ENCODE measurements at regions not wholly inside any gene's neighbourhood (a gene's known extent, or its start where the extent isn't known, plus 50 kb on each side); places are given as distances from the start of the nearest gene placed in this dataset.

DNA sequence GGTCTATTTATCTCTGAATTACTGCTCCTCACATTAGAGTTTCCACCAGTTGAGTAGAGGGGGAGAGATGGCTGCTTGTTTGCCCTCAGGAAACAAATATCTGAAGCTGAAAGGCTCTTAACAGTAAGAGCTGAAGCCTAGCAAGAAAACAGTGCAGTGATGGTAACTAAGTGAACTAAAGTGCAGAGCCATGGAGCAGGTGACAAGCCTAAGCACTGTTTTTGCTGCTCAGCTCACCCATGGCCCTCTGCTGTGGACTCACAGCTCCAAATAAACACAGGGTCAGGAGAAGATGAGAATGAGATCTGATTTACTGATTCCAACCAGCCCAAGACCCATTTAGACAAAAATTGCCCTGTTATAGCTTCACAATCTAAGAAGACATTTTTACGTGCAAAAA is 118.4 kb downstream of the ETAA1 start:
- Histone ChIP-seq H3K27me3 (ENCODE audit: control insufficient read depth in 5 of 5, insufficient read depth in 4 of 5, low read length in 5 of 5) (no peaks in the 10 kb centered on the region), H3K9ac (ENCODE audit: low read length in 5 of 5) (no peak overlapping the region), H3K4me3 (ENCODE audit: low read depth in 1 of 5, low read length in 5 of 5) (no peak overlapping the region), H3K4me1 (ENCODE audit: control insufficient read depth in 5 of 5, insufficient read depth in 5 of 5, low read length in 5 of 5) (no peaks in the 10 kb centered on the region), H3K27ac (ENCODE audit: low read depth, low read length) (no peak overlapping the region), H3K9me3 (ENCODE audit: control insufficient read depth in 5 of 5, low read length in 5 of 5) (no peaks in the 10 kb centered on the region), H3K36me3 (ENCODE audit: control insufficient read depth in 5 of 5, insufficient read depth in 5 of 5, low read length in 5 of 5) (no peaks in the 10 kb centered on the region)

DNA sequence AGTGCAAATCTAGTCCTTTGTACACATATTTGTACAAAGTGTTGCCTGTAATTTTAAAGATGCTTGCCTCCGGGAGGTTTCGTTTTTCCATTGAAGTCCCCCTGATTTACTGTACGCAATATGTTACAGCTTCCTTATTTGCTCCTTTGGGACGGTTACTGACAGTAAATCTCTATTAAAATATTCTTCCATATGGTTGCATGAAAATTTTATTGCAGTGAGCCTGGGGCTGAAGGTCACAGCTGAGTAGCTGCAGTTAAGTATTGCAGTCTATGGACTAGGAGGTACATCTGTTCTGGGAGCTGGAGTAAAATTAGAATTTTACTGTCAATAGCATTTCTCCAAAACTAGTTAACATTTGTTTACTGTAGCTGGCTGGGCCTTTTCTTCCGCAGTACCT is 119.2 kb downstream of the ETAA1 start:
- Histone ChIP-seq H3K9ac (ENCODE audit: low read length in 5 of 5) (no peak overlapping the region), H3K4me1 (ENCODE audit: control insufficient read depth in 5 of 5, insufficient read depth in 5 of 5, low read length in 5 of 5) (no peaks in the 10 kb centered on the region), H3K4me3 (ENCODE audit: low read depth in 1 of 5, low read length in 5 of 5) (no peak overlapping the region), H3K27ac (ENCODE audit: low read depth, low read length) (no peak overlapping the region), H3K36me3 (ENCODE audit: control insufficient read depth in 5 of 5, insufficient read depth in 5 of 5, low read length in 5 of 5) (no peaks in the 10 kb centered on the region), H3K27me3 (ENCODE audit: control insufficient read depth in 5 of 5, insufficient read depth in 4 of 5, low read length in 5 of 5) (no peaks in the 10 kb centered on the region), H3K9me3 (ENCODE audit: control insufficient read depth in 5 of 5, low read length in 5 of 5) (no peaks in the 10 kb centered on the region)

DNA sequence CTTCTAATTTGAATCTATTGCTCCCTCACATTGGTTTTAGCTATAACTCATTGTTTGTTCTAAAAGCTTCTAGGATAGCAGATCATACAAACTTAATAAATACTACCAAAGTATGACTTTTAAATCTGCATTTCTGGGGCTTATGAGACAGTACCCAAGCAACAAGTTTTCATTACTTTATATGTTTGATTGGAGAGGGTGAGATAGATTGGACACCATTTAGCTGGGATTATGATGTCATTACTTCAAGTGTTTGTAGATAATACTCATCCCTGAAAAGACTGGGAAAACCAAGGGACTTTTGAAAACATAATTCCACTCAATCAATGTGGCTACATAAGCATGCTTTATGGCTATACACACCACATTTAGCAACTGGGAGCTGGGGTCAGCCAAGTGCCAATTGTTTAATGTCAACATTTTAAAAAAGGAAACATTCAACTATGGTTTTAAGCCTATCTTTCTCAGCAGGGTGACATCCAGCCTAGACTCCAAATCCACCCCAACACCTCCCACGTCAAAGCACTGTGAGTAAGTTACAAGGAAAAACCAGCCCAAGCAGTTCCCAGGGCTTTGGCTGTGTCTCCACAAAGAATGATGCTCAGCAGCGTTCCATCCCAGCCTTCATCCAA is 119.9 kb downstream of the ETAA1 start:
- Histone ChIP-seq H3K36me3 (ENCODE audit: control insufficient read depth in 5 of 5, insufficient read depth in 5 of 5, low read length in 5 of 5) (no peaks in the 10 kb centered on the region), H3K4me3 (ENCODE audit: low read depth in 1 of 5, low read length in 5 of 5) (no peak overlapping the region), H3K27ac (ENCODE audit: low read depth, low read length) (no peak overlapping the region), H3K4me1 (ENCODE audit: control insufficient read depth in 5 of 5, insufficient read depth in 5 of 5, low read length in 5 of 5) (no peaks in the 10 kb centered on the region), H3K9me3 (ENCODE audit: control insufficient read depth in 5 of 5, low read length in 5 of 5) (no peaks in the 10 kb centered on the region), H3K27me3 (ENCODE audit: control insufficient read depth in 5 of 5, insufficient read depth in 4 of 5, low read length in 5 of 5) (no peaks in the 10 kb centered on the region), H3K9ac (ENCODE audit: low read length in 5 of 5) (no peak overlapping the region)

DNA sequence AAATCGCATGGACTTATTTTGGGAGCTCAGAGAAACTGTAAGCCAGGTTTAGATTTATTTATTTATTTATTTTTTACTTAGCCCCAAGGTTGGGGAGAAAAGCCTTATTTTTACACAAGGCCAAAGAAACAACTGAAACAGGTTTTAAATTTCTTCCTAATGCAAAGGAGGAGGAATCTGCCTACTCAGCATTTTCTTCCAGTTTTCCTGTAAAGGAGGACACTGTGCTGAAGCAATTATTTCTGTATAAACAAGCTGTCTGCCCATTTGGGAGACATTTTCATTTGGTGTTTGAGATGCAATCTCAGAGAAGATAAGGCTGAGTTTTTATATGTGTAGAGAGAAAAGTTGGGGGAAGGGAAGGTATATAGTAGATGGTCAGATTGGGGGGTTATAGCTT is 125.0 kb downstream of the ETAA1 start:
- Histone ChIP-seq H3K4me1 (ENCODE audit: control insufficient read depth in 5 of 5, insufficient read depth in 5 of 5, low read length in 5 of 5) (peaks cover 0 to 6% (median 4%) of the 10 kb centered on the region in 5 donors), H3K27me3 (ENCODE audit: control insufficient read depth in 5 of 5, insufficient read depth in 4 of 5, low read length in 5 of 5) (no peaks in the 10 kb centered on the region), H3K36me3 (ENCODE audit: control insufficient read depth in 5 of 5, insufficient read depth in 5 of 5, low read length in 5 of 5) (no peaks in the 10 kb centered on the region), H3K27ac (ENCODE audit: low read depth, low read length) (no peak overlapping the region), H3K9ac (ENCODE audit: low read length in 5 of 5) (no peak overlapping the region), H3K9me3 (ENCODE audit: control insufficient read depth in 5 of 5, low read length in 5 of 5) (no peaks in the 10 kb centered on the region), H3K4me3 (ENCODE audit: low read depth in 1 of 5, low read length in 5 of 5) (no peak overlapping the region)

DNA sequence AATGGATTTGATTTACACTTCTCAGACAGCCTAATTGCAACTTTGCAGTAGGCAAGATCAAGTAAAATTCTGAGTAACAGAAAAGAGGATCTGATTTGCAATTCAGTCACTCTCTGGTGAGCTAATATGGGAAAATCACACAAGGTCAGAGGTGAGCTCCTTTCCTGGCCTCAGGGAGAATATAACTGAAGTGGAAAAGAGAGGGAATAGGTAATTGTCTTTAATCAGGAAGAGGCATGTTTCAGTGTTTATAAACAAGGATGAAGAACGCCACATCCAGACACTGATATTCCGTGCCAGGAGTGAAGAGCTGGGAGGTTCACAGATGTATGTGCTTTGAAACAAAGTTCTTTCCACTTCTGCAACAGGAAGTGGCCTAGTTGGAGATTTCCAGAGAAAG is 127.1 kb downstream of the ETAA1 start:
- Histone ChIP-seq H3K27me3 (ENCODE audit: control insufficient read depth in 5 of 5, insufficient read depth in 4 of 5, low read length in 5 of 5) (no peaks in the 10 kb centered on the region), H3K9ac (ENCODE audit: low read length in 5 of 5) (no peak overlapping the region), H3K9me3 (ENCODE audit: control insufficient read depth in 5 of 5, low read length in 5 of 5) (no peaks in the 10 kb centered on the region), H3K4me3 (ENCODE audit: low read depth in 1 of 5, low read length in 5 of 5) (no peak overlapping the region), H3K4me1 (ENCODE audit: control insufficient read depth in 5 of 5, insufficient read depth in 5 of 5, low read length in 5 of 5) (peaks cover 0 to 6% (median 4%) of the 10 kb centered on the region in 5 donors), H3K36me3 (ENCODE audit: control insufficient read depth in 5 of 5, insufficient read depth in 5 of 5, low read length in 5 of 5) (no peaks in the 10 kb centered on the region), H3K27ac (ENCODE audit: low read depth, low read length) (no peak overlapping the region)

DNA sequence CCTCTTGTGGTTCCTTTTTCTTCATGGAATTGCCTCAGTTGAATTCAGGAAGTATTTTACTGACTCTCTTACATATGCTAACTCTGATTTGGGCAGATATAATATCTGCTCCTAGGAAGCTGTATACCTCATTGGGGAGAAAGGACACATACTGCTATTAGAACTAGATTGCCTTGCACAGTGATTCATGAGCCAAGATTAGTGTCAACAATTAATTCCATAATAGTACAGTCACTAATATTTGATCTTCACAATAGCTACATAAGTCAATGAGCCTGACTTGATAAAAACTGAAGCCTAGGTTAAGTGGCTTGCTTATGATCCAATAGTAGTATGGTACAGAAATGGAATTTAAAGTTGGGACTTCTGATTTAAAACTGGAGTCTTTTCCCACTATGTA is 127.6 kb downstream of the ETAA1 start:
- H3K27ac ChIP-seq (ENCODE audit: low read depth, low read length), result no peak overlapping the region

DNA sequence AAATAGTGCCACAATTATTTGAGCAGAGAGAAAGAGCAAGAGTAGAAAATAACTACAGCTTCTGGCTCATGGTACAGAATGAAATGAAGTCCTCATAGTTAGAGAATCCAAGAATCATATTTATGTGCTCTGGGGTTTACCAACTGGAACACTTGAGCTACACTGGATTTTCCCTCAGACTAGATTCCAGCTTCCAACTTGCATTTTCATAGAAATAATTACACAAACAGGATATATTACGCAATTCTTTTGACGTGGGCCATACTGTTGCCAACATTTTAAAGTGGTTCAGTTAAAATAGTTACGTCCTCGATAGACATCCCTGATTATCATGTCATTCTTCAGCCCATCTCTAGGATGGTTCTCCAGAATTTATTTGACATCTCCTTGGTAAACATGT is 129.2 kb downstream of the ETAA1 start:
- H3K4me3 ChIP-seq (ENCODE audit: low read depth in 1 of 5, low read length in 5 of 5), result no peak overlapping the region
- H3K27ac ChIP-seq (ENCODE audit: low read depth, low read length), result no peak overlapping the region
- H3K9me3 ChIP-seq (ENCODE audit: control insufficient read depth in 5 of 5, low read length in 5 of 5), result no peaks in the 10 kb centered on the region
- H3K4me1 ChIP-seq (ENCODE audit: control insufficient read depth in 5 of 5, insufficient read depth in 5 of 5, low read length in 5 of 5), result peaks cover 0 to 6% (median 4%) of the 10 kb centered on the region in 5 donors
- no peaks in the 10 kb centered on the region for H3K36me3 ChIP-seq (ENCODE audit: control insufficient read depth in 5 of 5, insufficient read depth in 5 of 5, low read length in 5 of 5)
- no peak overlapping the region for H3K9ac ChIP-seq (ENCODE audit: low read length in 5 of 5)
- H3K27me3 ChIP-seq (ENCODE audit: control insufficient read depth in 5 of 5, insufficient read depth in 4 of 5, low read length in 5 of 5), result no peaks in the 10 kb centered on the region

More for the DNA sequence above, 127.6 kb downstream of the ETAA1 start:
- no peaks in the 10 kb centered on the region for H3K36me3 ChIP-seq (ENCODE audit: control insufficient read depth in 5 of 5, insufficient read depth in 5 of 5, low read length in 5 of 5)
- no peak overlapping the region for H3K9ac ChIP-seq (ENCODE audit: low read length in 5 of 5)
- no peak overlapping the region for H3K4me3 ChIP-seq (ENCODE audit: low read depth in 1 of 5, low read length in 5 of 5)
- H3K27me3 ChIP-seq (ENCODE audit: control insufficient read depth in 5 of 5, insufficient read depth in 4 of 5, low read length in 5 of 5), result no peaks in the 10 kb centered on the region
- H3K9me3 ChIP-seq (ENCODE audit: control insufficient read depth in 5 of 5, low read length in 5 of 5), result no peaks in the 10 kb centered on the region
- peaks cover 0 to 6% (median 4%) of the 10 kb centered on the region in 5 donors for H3K4me1 ChIP-seq (ENCODE audit: control insufficient read depth in 5 of 5, insufficient read depth in 5 of 5, low read length in 5 of 5)

DNA sequence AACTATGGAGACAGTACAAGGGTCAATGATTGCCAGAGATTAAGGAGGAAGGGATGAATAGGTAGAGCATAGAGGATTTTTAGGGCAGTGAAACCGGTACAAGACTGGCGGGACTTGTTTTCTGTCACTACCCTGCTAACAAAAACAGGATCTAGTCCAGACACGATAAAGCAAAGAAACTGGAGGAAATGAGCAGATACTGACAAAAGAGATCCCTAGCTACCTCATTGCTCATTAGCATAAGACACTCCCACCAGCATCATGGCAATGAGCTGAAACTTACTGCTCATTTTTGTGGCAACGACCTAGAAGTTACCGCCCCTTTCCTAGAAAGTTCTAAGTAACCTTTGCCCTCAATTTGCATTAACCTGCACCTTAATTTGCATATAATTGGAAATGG is 131.2 kb downstream of the ETAA1 start:
- Histone ChIP-seq H3K4me1 (ENCODE audit: control insufficient read depth in 5 of 5, insufficient read depth in 5 of 5, low read length in 5 of 5) (peaks cover 0 to 6% (median 3%) of the 10 kb centered on the region in 5 donors), H3K9me3 (ENCODE audit: control insufficient read depth in 5 of 5, low read length in 5 of 5) (no peaks in the 10 kb centered on the region), H3K36me3 (ENCODE audit: control insufficient read depth in 5 of 5, insufficient read depth in 5 of 5, low read length in 5 of 5) (no peaks in the 10 kb centered on the region), H3K4me3 (ENCODE audit: low read depth in 1 of 5, low read length in 5 of 5) (no peak overlapping the region), H3K27me3 (ENCODE audit: control insufficient read depth in 5 of 5, insufficient read depth in 4 of 5, low read length in 5 of 5) (no peaks in the 10 kb centered on the region), H3K27ac (ENCODE audit: low read depth, low read length) (no peak overlapping the region), H3K9ac (ENCODE audit: low read length in 5 of 5) (no peak overlapping the region)

DNA sequence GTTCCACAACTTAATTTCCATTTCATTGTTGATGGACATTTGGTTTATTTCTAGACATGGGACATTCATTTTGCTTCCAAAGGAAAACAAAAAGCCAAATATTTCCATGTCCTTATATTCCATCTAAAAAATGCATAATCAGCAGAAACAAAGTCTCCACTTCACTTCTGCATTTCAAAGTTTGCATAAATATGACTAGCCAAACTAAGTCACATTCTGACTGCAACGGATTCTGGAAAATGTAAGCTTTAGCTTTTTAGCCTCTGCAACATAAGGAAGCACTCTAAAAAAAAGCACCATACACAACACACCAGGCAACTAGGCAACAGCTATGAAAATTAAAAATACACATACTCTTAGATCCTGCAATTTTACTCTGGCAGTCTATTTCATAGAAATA is 135.3 kb downstream of the ETAA1 start:
- H3K36me3 ChIP-seq (ENCODE audit: control insufficient read depth in 5 of 5, insufficient read depth in 5 of 5, low read length in 5 of 5), result no peaks in the 10 kb centered on the region
- H3K9me3 ChIP-seq (ENCODE audit: control insufficient read depth in 5 of 5, low read length in 5 of 5), result peaks cover 0 to 8% (median 0%) of the 10 kb centered on the region in 5 donors
- no peaks in the 10 kb centered on the region for H3K27me3 ChIP-seq (ENCODE audit: control insufficient read depth in 5 of 5, insufficient read depth in 4 of 5, low read length in 5 of 5)
- H3K4me3 ChIP-seq (ENCODE audit: low read depth in 1 of 5, low read length in 5 of 5), result no peak overlapping the region
- no peak overlapping the region for H3K9ac ChIP-seq (ENCODE audit: low read length in 5 of 5)
- H3K27ac ChIP-seq (ENCODE audit: low read depth, low read length), result no peak overlapping the region
- no peaks in the 10 kb centered on the region for H3K4me1 ChIP-seq (ENCODE audit: control insufficient read depth in 5 of 5, insufficient read depth in 5 of 5, low read length in 5 of 5)

DNA sequence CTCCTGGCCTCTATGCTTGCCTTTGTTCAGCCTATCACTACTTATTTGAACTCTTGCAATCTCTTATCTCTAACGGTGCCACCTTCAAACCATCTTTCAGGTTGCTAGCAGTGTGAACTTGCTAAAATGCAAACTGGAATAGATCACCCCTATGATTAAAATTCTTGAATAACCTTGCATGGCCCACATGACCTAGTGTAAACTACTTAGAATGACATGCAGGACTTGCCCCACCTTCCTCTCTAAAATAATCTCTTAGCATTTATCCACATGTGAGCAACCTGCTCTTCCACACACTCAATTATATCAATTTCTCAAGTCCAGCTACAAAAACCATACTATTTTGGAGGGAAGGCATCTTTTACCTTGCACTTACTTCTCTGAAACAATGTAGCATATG is 137.6 kb downstream of the ETAA1 start:
- Histone ChIP-seq H3K4me3 (ENCODE audit: low read depth in 1 of 5, low read length in 5 of 5) (no peak overlapping the region), H3K27me3 (ENCODE audit: control insufficient read depth in 5 of 5, insufficient read depth in 4 of 5, low read length in 5 of 5) (no peaks in the 10 kb centered on the region), H3K9ac (ENCODE audit: low read length in 5 of 5) (no peak overlapping the region), H3K9me3 (ENCODE audit: control insufficient read depth in 5 of 5, low read length in 5 of 5) (peaks cover 0 to 16% (median 0%) of the 10 kb centered on the region in 5 donors), H3K27ac (ENCODE audit: low read depth, low read length) (no peak overlapping the region), H3K4me1 (ENCODE audit: control insufficient read depth in 5 of 5, insufficient read depth in 5 of 5, low read length in 5 of 5) (no peaks in the 10 kb centered on the region), H3K36me3 (ENCODE audit: control insufficient read depth in 5 of 5, insufficient read depth in 5 of 5, low read length in 5 of 5) (no peaks in the 10 kb centered on the region)
